ENCODE measurements at regions not wholly inside any gene's neighbourhood (a gene's known extent, or its start where the extent isn't known, plus 50 kb on each side); places are given as distances from the start of the nearest gene placed in this dataset.

- no peak for TF ChIP-seq CTCF (IDR thresholded peaks at IDR 0.05)
- no peak for TF ChIP-seq POLR2AphosphoS5 (IDR thresholded peaks at IDR 0.05)
These were observed 303.6 kb downstream of the PCDH7 start for GRCh38 chr4:31023742-31024141.
